ENCODE measurements at regions not wholly inside any gene's neighbourhood (a gene's known extent, or its start where the extent isn't known, plus 50 kb on each side); places are given as distances from the start of the nearest gene placed in this dataset.

DNA sequence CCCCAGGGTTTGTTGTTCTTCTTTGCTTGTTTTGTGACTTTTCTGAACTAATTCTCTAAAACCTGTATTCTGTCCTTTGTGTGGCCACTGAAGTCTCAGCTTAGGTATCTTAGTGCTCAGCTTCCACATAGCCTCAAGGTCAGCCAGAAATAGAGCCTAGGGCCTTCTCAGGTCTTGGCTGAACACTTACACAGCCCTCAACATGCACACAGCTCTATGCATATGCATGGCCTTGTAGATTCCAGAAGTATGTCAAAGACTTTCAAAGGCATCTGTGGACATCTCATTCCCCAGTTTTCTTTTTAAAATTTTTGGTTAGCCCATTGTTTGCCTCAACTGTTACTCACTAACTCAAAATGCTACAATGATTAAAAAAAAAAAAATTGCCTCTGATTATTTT is 99.9 kb upstream of the GRIA1 start:
- peaks cover 5% of the 10 kb centered on the region for H3K27me3 Mint-ChIP-seq (ENCODE audit: low read depth, poor library complexity)
- peaks cover 6% of the 10 kb centered on the region for H3K9me3 Mint-ChIP-seq
- no peaks in the 10 kb centered on the region for H3K36me3 Mint-ChIP-seq (ENCODE audit: low read depth)
- H3K27ac Mint-ChIP-seq, result no peak overlapping the region
- TF ChIP-seq, protein P1, sequence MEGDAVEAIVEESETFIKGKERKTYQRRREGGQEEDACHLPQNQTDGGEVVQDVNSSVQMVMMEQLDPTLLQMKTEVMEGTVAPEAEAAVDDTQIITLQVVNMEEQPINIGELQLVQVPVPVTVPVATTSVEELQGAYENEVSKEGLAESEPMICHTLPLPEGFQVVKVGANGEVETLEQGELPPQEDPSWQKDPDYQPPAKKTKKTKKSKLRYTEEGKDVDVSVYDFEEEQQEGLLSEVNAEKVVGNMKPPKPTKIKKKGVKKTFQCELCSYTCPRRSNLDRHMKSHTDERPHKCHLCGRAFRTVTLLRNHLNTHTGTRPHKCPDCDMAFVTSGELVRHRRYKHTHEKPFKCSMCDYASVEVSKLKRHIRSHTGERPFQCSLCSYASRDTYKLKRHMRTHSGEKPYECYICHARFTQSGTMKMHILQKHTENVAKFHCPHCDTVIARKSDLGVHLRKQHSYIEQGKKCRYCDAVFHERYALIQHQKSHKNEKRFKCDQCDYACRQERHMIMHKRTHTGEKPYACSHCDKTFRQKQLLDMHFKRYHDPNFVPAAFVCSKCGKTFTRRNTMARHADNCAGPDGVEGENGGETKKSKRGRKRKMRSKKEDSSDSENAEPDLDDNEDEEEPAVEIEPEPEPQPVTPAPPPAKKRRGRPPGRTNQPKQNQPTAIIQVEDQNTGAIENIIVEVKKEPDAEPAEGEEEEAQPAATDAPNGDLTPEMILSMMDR (IDR thresholded peaks at IDR 0.05), result no peak
- H3K4me3 Mint-ChIP-seq, result no peak overlapping the region
- DNase-seq, result no peak
- H3K4me1 Mint-ChIP-seq, result no peaks in the 10 kb centered on the region

DNA sequence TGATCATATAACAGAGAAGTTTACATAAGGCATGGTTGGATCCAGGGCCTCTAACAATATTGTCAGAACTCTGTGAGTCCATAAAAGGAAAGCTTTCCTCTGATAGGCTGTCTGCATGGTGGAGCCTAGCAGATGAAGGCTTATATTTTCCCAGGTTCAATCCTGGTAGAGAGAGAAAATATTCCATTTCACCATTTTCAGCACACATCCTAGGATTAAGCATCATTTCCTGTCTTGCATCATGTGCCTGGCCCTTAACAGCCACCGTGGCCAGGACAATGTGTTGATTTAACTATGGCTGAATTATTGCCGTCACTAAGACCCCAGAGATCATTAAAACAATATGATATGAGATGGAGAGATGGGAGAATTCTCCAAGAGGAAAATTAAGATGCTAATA is 90.9 kb upstream of the GRIA1 start:
- Mint-ChIP-seq H3K9me3 (no peaks in the 10 kb centered on the region), H3K27ac (no peak overlapping the region), H3K36me3 (ENCODE audit: low read depth) (no peaks in the 10 kb centered on the region), H3K4me3 (no peak overlapping the region), H3K4me1 (peaks cover 2% of the 10 kb centered on the region), H3K27me3 (ENCODE audit: low read depth, poor library complexity) (peaks cover 3% of the 10 kb centered on the region)
- no peak for DNase-seq
- TF ChIP-seq, protein P1 (IDR thresholded peaks at IDR 0.05), result no peak

DNA sequence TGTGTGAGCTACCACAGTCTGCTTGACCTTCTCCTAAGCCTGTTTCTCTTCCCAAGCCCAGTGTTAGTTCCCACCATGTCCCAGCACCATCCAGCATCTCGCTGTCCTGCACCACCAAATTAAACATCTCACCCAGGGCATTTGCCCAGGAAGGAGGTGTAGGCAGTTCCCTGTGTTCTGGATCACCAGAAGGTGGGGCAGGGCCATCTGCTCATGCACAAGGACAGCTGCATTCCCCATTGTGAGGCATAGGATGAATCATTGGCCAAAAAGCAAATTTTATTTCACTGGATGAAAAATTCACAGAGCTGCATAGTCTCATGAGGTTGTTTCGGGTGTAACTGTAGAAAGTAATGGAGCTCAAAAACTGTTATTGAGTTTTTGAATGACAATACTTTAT is 89.5 kb upstream of the GRIA1 start:
- Mint-ChIP-seq H3K4me3 (no peak overlapping the region), H3K36me3 (ENCODE audit: low read depth) (no peaks in the 10 kb centered on the region), H3K27me3 (ENCODE audit: low read depth, poor library complexity) (no peaks in the 10 kb centered on the region), H3K4me1 (peaks cover 11% of the 10 kb centered on the region), H3K9me3 (no peaks in the 10 kb centered on the region), H3K27ac (no peak overlapping the region)
- TF ChIP-seq, protein P1 (IDR thresholded peaks at IDR 0.05), result no peak
- no peak for DNase-seq

DNA sequence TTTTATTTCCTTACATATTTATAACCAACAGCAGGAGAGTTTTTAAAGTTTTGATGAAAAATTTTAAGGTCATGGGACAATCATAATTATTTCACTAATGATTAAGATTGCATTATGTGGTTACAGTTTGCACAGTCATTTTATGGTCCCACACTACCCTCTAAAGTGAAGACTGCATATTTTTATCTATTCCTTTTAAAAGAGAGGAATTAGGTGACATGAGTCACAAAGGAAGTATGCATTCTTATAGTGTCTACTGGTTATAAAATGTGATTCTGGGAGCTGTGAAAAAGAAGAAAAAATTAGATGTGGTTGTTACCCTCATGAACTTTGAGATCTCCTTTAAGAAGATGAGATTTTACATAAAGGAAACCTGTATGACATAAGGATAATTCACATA is 87.9 kb upstream of the GRIA1 start:
- no peaks in the 10 kb centered on the region for H3K27me3 Mint-ChIP-seq (ENCODE audit: low read depth, poor library complexity)
- peaks cover 11% of the 10 kb centered on the region for H3K4me1 Mint-ChIP-seq
- no peak overlapping the region for H3K4me3 Mint-ChIP-seq
- TF ChIP-seq, protein P1 (IDR thresholded peaks at IDR 0.05), result no peak
- H3K9me3 Mint-ChIP-seq, result no peaks in the 10 kb centered on the region
- no peak for DNase-seq
- H3K27ac Mint-ChIP-seq, result no peak overlapping the region
- no peaks in the 10 kb centered on the region for H3K36me3 Mint-ChIP-seq (ENCODE audit: low read depth)

DNA sequence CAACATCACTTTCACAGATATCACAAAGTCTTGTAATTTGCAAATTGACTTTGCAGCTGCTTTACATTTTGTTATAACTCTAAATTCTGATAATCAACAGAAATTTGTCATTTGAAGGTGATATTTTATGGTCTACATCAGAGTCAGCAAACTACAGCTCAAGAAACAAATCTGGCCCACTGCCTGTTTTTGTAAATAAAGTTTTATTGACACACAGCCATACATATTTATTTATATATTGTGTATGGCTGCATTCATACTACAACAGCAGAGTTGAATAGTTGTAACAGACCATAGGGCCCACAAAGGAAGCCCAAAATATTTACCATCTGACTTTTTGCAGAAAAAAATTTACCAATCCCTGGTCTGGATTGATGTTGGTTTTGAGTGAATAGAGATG is 87.0 kb upstream of the GRIA1 start:
- Mint-ChIP-seq H3K36me3 (ENCODE audit: low read depth) (no peaks in the 10 kb centered on the region), H3K9me3 (no peaks in the 10 kb centered on the region), H3K4me3 (no peak overlapping the region), H3K4me1 (peaks cover 11% of the 10 kb centered on the region), H3K27me3 (ENCODE audit: low read depth, poor library complexity) (no peaks in the 10 kb centered on the region), H3K27ac (no peak overlapping the region)
- no peak for DNase-seq
- TF ChIP-seq, protein P1 (IDR thresholded peaks at IDR 0.05), result no peak

DNA sequence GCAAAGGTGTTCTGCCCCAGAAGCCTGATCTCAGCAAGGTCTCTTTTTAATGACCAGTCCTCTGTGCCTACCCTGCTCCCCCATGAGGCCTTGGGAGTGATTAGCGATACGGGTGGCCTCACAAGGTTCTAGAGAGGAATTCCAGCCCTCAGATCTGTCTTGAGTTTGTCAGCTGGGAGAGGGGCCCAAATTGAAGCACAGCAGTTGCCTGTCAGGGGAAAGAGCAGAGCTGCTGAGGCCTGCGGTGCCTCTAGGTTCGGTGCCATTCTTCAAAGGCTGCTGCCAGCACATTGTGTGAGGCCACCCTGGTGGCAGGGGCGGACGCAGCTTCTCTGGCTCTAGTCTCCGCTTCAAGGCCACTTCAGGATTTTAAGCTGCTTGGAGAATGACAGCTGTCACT is 85.7 kb upstream of the GRIA1 start:
- DNase-seq, result peak; percentile 10
- Mint-ChIP-seq H3K27ac (no peak overlapping the region), H3K4me3 (no peak overlapping the region), H3K36me3 (ENCODE audit: low read depth) (no peaks in the 10 kb centered on the region), H3K9me3 (no peaks in the 10 kb centered on the region), H3K4me1 (peaks cover 11% of the 10 kb centered on the region), H3K27me3 (ENCODE audit: low read depth, poor library complexity) (no peaks in the 10 kb centered on the region)
- TF ChIP-seq, protein P1 (IDR thresholded peaks at IDR 0.05), result no peak

All from nephron progenitor cell (in vitro differentiated cells).